CD1c-positive myeloid dendritic cell (primary cell): ENCODE measurements at regions not wholly inside any gene's neighbourhood (a gene's known extent, or its start where the extent isn't known, plus 50 kb on each side); places are given as distances from the start of the nearest gene placed in this dataset.

Experiments
- DNase-seq: peaks from one replicate; pipeline ENCODE4 v3.0.0-alpha.2; 2016; ENCODE audit errors: extremely low spot score

GRCh38 chr2:144215207-144215606, 304.7 kb downstream of the ZEB2 start:
- no peak for DNase-seq

- DNase-seq, result no peak
Observed at GRCh38 chr2:144213797-144214196, 306.1 kb downstream of the ZEB2 start.

GRCh38 chr2:144211826-144212225, 308.1 kb downstream of the ZEB2 start:
- DNase-seq, result no peak

- no peak for DNase-seq
Observed at GRCh38 chr2:144211065-144211464, 308.9 kb downstream of the ZEB2 start.

GRCh38 chr2:144210076-144210475, 309.8 kb downstream of the ZEB2 start:
- DNase-seq, result no peak

- no peak for DNase-seq
Observed at GRCh38 chr2:144208924-144209323, 311.0 kb downstream of the ZEB2 start.

GRCh38 chr2:144206019-144206418, 313.9 kb downstream of the ZEB2 start:
- DNase-seq, result no peak

- no peak for DNase-seq
Observed at GRCh38 chr2:144201868-144202468, 318.0 kb downstream of the ZEB2 start.

- no peak for DNase-seq
Observed at GRCh38 chr2:144201126-144201525, 318.8 kb downstream of the ZEB2 start.

- peak; percentile 61 for DNase-seq
Observed at GRCh38 chr2:144198116-144198515, 321.8 kb downstream of the ZEB2 start.

GRCh38 chr2:144194326-144195071, 325.4 kb downstream of the ZEB2 start:
- no peak for DNase-seq

GRCh38 chr2:144190908-144191605, 328.9 kb downstream of the ZEB2 start:
- DNase-seq, result peak; percentile 6

GRCh38 chr2:144183727-144184126, 336.2 kb downstream of the ZEB2 start:
- peak; percentile 49 for DNase-seq

GRCh38 chr2:144181001-144181400, 338.9 kb downstream of the ZEB2 start:
- DNase-seq, result no peak

- DNase-seq, result no peak
Observed at GRCh38 chr2:144180131-144180530, 339.8 kb downstream of the ZEB2 start.

GRCh38 chr2:144170179-144170578, 349.7 kb downstream of the ZEB2 start:
- DNase-seq, result no peak

GRCh38 chr2:144166743-144167142, 353.2 kb downstream of the ZEB2 start:
- no peak for DNase-seq

- no peak for DNase-seq
Observed at GRCh38 chr2:144165599-144166250, 354.2 kb downstream of the ZEB2 start.

- DNase-seq, result no peak
Observed at GRCh38 chr2:144163592-144163991, 356.3 kb downstream of the ZEB2 start.

GRCh38 chr2:144162652-144163051, 357.3 kb downstream of the ZEB2 start:
- no peak for DNase-seq

GRCh38 chr2:144161061-144161460, 358.9 kb downstream of the ZEB2 start:
- no peak for DNase-seq

GRCh38 chr2:144159240-144159639, 360.7 kb downstream of the ZEB2 start:
- DNase-seq, result no peak
